B cell (primary cell): ENCODE measurements at regions not wholly inside any gene's neighbourhood (a gene's known extent, or its start where the extent isn't known, plus 50 kb on each side); places are given as distances from the start of the nearest gene placed in this dataset.
A peak's percentile ranks its signal among the peaks of the same experiment; 100 is the strongest.

ENCODE experiments used
- ATAC-seq: fragments of 200-7000 bp; cut with Tn5 transposase; one replicate; pipeline ENCODE4 v1.10.0; 2021; ENCODE audit warnings: low read depth, mild to moderate bottlenecking, moderate number of reproducible peaks, moderate library complexity
- CTCF ChIA-PET: fragments of 350-600 bp; sonication (Branson Sonifier 250); formaldehyde crosslinking; loops from one replicate; lab custom pipeline; 2021; ENCODE audit warnings: antibody characterized with exemption, inconsistent platforms; lab: Charles Lee
- POLR2A ChIA-PET: fragments of 350-600 bp; sonication (Branson Sonifier 250); formaldehyde crosslinking; loops from one replicate; lab custom pipeline; 2021; ENCODE audit warnings: antibody characterized with exemption; lab: Charles Lee
- DNase-seq: peaks from one replicate; pipeline ENCODE4 v3.0.0; 2013
- H2AFZ ChIP-seq: 2 replicates; pipeline ENCODE4 v1.6.1; 2012; ENCODE audit warnings: mild to moderate bottlenecking, low read depth, low read length; ENCODE audit not compliant: insufficient read depth, poor library complexity, severe bottlenecking
- H3K27ac ChIP-seq, 2 donors: 1 replicate in 1 of 2; 2 replicates in 1 of 2; pipeline ENCODE4 v1.5.1; 2012 to 2013; ENCODE audit warnings: low read length in 2 of 2, mild to moderate bottlenecking in 2 of 2, moderate library complexity in 1 of 2
- H3K27me3 ChIP-seq, 4 experiments: fragments of 200-600 bp in 1 of 4; sonication (generic) in 1 of 4; replicated peaks in 1 of 4; 1 replicate in 2 of 4; 2 replicates in 2 of 4; pipeline versions ENCODE4 v1.6.1 to v1.7.0; 2013 to 2016; ENCODE audit warnings: low read length in 3 of 4, mild to moderate bottlenecking in 2 of 4, mixed read lengths in 1 of 4, moderate library complexity in 1 of 4; ENCODE audit not compliant: insufficient read depth in 4 of 4, control insufficient read depth in 3 of 4; ENCODE audit errors: control extremely low read depth in 1 of 4
- H3K36me3 ChIP-seq, 2 experiments: replicated peaks in 1 of 2; 1 replicate in 1 of 2; 2 replicates in 1 of 2; pipeline versions ENCODE4 v1.6.1 to v1.7.1; 2013; ENCODE audit warnings: low read length in 1 of 2; ENCODE audit not compliant: insufficient read depth in 2 of 2, control insufficient read depth in 1 of 2; ENCODE audit errors: control extremely low read depth in 1 of 2, extremely low read depth in 1 of 2
- H3K4me1 ChIP-seq, 2 donors: fragments of 200-600 bp in 1 of 2; sonication (generic) in 1 of 2; 1 replicate in 1 of 2; 2 replicates in 1 of 2; pipeline versions ENCODE4 v1.5.1 to v1.6.1; 2013 to 2017; ENCODE audit warnings: low read length in 2 of 2; ENCODE audit not compliant: control insufficient read depth in 2 of 2, insufficient read depth in 2 of 2
- H3K4me2 ChIP-seq: replicated peaks from 2 replicates; pipeline ENCODE3; 2012; ENCODE audit warnings: mild to moderate bottlenecking, low read depth, low read length; ENCODE audit not compliant: poor library complexity, severe bottlenecking
- H3K4me3 ChIP-seq, 5 experiments: fragments of 200-600 bp in 1 of 5; sonication (generic) in 1 of 5; 1 replicate in 3 of 5; 2 replicates in 2 of 5; pipeline versions ENCODE4 v1.5.1 to v1.7.0; 2011 to 2016; ENCODE audit warnings: low read length in 4 of 5, mild to moderate bottlenecking in 4 of 5, low read depth in 2 of 5, control low read depth in 1 of 5, moderate library complexity in 1 of 5; ENCODE audit not compliant: insufficient read depth in 1 of 5; ENCODE audit errors: control extremely low read depth in 1 of 5, extremely low read depth in 1 of 5
- H3K79me2 ChIP-seq: fragments of 200-600 bp; sonication (generic); one replicate; pipeline ENCODE4 v1.6.0; 2016; ENCODE audit warnings: low read length; ENCODE audit not compliant: control insufficient read depth, insufficient read depth
- H3K9ac ChIP-seq: fragments of 200-600 bp; sonication (generic); 2 replicates; pipeline ENCODE4 v1.6.1; 2017; ENCODE audit warnings: mild to moderate bottlenecking, low read length, moderate library complexity
- H3K9me3 ChIP-seq, 3 donors: one replicate each; pipeline versions ENCODE4 v1.6.1 to v1.7.1; 2013; ENCODE audit warnings: low read length in 2 of 3; ENCODE audit not compliant: control insufficient read depth in 2 of 3, insufficient read depth in 1 of 3; ENCODE audit errors: control extremely low read depth in 1 of 3
- H4K20me1 ChIP-seq: 2 replicates; pipeline ENCODE4 v1.6.0; 2012; ENCODE audit warnings: mild to moderate bottlenecking, low read length; ENCODE audit not compliant: insufficient read depth, control insufficient read depth, poor library complexity, severe bottlenecking
- H3K27ac Mint-ChIP-seq: one replicate; pipeline ENCODE4 v1.8.0; 2021; ENCODE audit warnings: mixed read lengths
- H3K27me3 Mint-ChIP-seq: one replicate; pipeline ENCODE4 v1.8.0; 2021; ENCODE audit warnings: mixed read lengths
- H3K4me1 Mint-ChIP-seq: one replicate; pipeline ENCODE4 v1.8.0; 2021; ENCODE audit warnings: mixed read lengths
- H3K4me3 Mint-ChIP-seq: one replicate; pipeline ENCODE4 v1.8.0; 2021; ENCODE audit warnings: mixed read lengths
- H3K9me3 Mint-ChIP-seq: one replicate; pipeline ENCODE4 v1.8.0; 2022; ENCODE audit warnings: mixed read lengths; ENCODE audit not compliant: insufficient read depth
- CTCF ChIP-seq: fragments of 200-600 bp; IDR thresholded peaks from one replicate; pipeline ENCODE4 v1.8.0; 2022; ENCODE audit warnings: antibody characterized with exemption, mild to moderate bottlenecking
- EZH2 ChIP-seq: IDR thresholded peaks from 2 replicates; pipeline ENCODE4 v1.6.1; 2012; ENCODE audit warnings: borderline replicate concordance, low read depth, mild to moderate bottlenecking, moderate library complexity, low read length; ENCODE audit not compliant: insufficient read depth, poor library complexity, severe bottlenecking
- WGBS: methylation state at CpG from one replicate; pipeline ENCODE4 v1.1.5; 2013; ENCODE audit warnings: missing lambda C conversion rate; ENCODE audit not compliant: insufficient coverage; 5-methylcytosine and 5-hydroxymethylcytosine counted together
- intact Hi-C: fragments of 100-400 bp; cut with micrococcal nuclease; formaldehyde crosslinking; loops from one replicate; pipeline ENCODE4 v1.10.0; 2022

- peak; percentile 1 for DNase-seq
- ChIA-PET POLR2A (no interaction called here), CTCF (no interaction called here)
- H3K4me1 Mint-ChIP-seq = no peaks in the 10 kb centered on the region
- H3K4me1 ChIP-seq = no peaks in the 10 kb centered on the region
- H3K27ac ChIP-seq = no peak overlapping the region
- H3K9me3 Mint-ChIP-seq = no peaks in the 10 kb centered on the region
- no peak overlapping the region for H3K27ac Mint-ChIP-seq
- H3K4me2 ChIP-seq = no peak overlapping the region
- no peaks in the 10 kb centered on the region for H3K79me2 ChIP-seq
- no peak overlapping the region for H3K4me3 ChIP-seq
- H4K20me1 ChIP-seq = no peaks in the 10 kb centered on the region
- H3K9me3 ChIP-seq = no peaks in the 10 kb centered on the region
- no peak overlapping the region for H3K4me3 Mint-ChIP-seq
- H3K9ac ChIP-seq = no peak overlapping the region
- no peak overlapping the region for H2AFZ ChIP-seq
- H3K27me3 ChIP-seq = no peaks in the 10 kb centered on the region
- no peaks in the 10 kb centered on the region for H3K27me3 Mint-ChIP-seq
- intact Hi-C loops = no loop called here
- TF ChIP-seq CTCF (no peak), EZH2 (no peak)
- H3K36me3 ChIP-seq = no peaks in the 10 kb centered on the region
- no peak for ATAC-seq
Measured at GRCh38 chrX:125436855-125437254, 117.2 kb downstream of the TEX13C start.

- Histone ChIP-seq H3K27ac (no peak overlapping the region), H3K9me3 (no peaks in the 10 kb centered on the region), H3K27me3 (no peaks in the 10 kb centered on the region), H3K79me2 (no peaks in the 10 kb centered on the region), H4K20me1 (no peaks in the 10 kb centered on the region), H3K36me3 (no peaks in the 10 kb centered on the region), H3K4me3 (no peak overlapping the region), H3K9ac (no peak overlapping the region), H3K4me2 (no peak overlapping the region), H3K4me1 (no peaks in the 10 kb centered on the region), H2AFZ (no peak overlapping the region)
- Mint-ChIP-seq H3K9me3 (no peaks in the 10 kb centered on the region), H3K27ac (no peak overlapping the region), H3K4me3 (no peak overlapping the region), H3K4me1 (no peaks in the 10 kb centered on the region), H3K27me3 (no peaks in the 10 kb centered on the region)
- ChIA-PET CTCF (no interaction called here), POLR2A (no interaction called here)
- intact Hi-C loops = no loop called here
- ATAC-seq (no peak), DNase-seq (no peak)
- WGBS = 33% methylated on average over 1 of the region's 3 CpGs
- no peak for TF ChIP-seq EZH2
- no peak for TF ChIP-seq CTCF
Measured at GRCh38 chrX:125439194-125439849, 119.7 kb downstream of the TEX13C start.
